HG03442 (cell line): ENCODE measurements at regions not wholly inside any gene's neighbourhood (a gene's known extent, or its start where the extent isn't known, plus 50 kb on each side); places are given as distances from the start of the nearest gene placed in this dataset.

Experiments used
- ATAC-seq: cut with Tn5 transposase; IDR thresholded peaks from one replicate; pipeline ENCODE4 v1.9.1; 2021; ENCODE audit warnings: mild to moderate bottlenecking, moderate library complexity; ENCODE audit not compliant: unreplicated experiment

DNA sequence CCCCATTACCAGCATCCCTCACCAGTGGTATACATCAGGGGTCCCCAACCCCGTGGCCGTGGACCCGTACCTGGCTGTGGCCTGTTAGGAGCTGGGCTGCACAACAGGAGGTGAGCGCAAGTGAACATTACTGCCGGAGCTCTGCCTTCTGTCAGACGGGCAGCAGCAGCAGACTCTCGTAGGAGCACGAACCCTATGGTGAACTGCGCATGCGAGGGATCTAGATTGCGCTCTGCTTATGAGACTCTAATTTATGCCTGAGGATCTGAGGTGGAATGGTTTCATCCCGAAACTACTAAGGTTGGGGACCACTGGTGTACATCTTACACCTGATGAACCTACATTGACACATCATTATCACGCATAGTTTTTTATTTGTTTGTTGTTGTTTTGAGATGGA lies 52.8 kb upstream of the DHX15 start:
- no peak for ATAC-seq

DNA sequence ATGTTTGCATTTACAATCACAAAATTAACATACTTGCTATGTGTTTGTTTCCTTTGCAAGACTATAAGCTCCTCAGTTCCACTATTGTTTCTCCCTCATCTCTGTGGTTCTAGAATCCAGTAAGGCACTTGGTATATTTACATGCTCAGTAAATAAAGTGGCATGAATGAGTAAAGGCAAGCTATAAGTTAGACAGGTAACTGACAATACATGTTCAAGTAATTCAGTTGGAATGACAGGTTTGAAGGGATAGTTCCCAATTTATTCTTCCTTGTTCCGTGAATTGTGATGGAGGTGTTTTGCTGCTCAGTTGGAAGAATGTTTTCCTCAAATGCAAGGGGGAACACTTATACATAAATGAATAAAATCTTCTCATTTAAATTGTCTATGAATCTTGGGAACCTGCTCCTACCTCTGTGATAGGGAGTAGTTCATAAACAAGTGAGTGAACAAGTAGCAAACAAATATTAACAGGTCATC lies 54.1 kb upstream of the DHX15 start:
- no peak for ATAC-seq

DNA sequence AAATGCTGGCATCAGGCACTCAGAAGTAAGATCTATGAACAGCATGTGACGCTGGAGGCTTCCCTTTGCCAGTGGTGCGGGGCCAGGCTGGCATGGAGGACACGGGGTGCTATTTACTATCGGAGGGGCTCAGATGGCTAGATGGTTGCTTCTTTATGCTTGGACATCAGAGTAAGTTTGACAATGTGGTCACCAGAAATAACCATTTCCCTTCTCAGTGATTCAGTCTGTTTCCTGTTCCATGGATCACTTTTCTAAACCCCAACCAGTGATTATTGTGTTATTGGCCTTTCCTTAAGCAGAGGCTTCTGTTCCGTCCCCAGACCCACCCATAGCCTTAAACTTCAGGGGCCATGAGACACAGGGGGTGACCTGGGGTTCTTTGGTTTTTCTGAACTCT lies 55.4 kb upstream of the DHX15 start:
- no peak for ATAC-seq

DNA sequence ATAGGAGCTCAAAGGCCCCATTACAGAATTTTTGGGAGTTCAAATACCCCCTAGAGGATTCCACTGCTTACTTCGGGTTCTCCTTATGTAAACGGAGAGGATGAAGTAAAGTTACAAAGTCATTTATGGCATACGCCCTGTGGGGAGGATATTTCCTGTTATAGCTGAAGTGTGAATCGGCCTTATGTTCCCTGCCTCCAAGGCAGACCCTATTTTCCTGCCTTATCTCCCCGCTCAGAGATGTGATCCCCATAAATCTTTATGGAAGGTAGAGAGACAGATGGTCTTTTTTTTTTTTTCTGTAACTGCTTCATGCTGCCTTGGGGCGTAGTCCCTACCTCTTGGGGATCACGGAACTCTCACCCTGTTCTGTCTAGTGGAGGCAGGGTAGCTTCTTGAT lies 56.0 kb upstream of the DHX15 start:
- no peak for ATAC-seq

DNA sequence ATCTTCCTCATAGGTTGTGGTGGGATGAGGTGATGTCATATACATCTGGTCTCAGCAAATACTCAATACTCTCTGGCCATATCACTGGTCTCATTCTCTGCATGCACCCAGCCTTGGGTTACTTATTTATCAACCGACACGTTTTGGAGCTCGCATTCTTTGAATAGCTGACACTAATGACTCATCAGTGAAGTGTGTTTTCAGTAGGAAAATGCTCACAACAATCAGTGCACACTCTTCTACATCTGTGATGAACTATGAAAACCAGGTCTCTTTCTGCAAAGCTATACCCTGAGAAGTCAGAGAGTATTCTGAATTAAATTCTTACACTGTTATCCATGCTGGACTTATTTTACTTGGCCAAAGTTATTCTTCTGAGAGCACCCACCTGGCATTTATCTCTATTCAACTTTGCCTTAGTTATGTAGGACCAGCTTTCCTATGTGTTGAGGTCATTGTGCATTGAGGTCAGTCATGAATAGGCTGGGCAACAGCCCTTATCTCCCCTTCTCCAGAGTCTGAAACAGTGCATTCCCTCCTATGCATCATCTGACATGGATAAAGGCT lies 58.7 kb upstream of the DHX15 start:
- peak; percentile 63 for ATAC-seq

DNA sequence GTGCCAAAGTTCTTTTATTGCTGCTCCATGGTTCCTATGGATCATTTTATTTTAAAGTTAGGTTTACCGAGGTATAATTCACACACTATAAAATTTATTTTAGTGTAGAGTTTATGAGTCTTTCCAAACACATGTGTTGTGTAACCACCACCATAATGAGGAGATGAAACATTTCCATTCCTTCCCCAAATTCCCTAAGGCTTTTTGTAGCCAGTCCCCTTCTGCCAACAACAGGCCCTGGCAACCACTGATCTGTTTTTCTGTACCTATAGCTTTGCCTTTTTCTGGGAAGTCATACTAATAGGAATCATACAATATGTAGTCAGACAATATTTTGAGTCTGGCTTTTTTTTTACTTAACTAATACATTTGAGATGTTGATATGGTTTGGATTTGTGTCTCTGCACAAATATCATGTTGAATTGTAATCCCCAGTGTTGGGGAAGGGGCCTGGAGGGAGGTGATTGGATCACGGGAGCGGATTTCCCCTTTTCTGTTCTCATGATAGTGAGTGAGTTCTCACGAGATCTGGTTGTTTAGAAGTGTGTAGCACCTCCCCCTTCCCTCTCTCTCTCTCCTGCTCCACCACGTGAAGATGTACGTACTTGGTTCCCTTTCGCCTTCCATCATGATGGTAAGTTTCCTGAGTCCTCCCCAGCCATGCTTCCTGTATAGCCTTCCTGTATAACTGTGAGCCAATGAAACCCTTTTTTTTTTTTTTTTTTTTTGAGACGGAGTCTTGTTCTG lies 59.6 kb upstream of the DHX15 start:
- no peak for ATAC-seq

DNA sequence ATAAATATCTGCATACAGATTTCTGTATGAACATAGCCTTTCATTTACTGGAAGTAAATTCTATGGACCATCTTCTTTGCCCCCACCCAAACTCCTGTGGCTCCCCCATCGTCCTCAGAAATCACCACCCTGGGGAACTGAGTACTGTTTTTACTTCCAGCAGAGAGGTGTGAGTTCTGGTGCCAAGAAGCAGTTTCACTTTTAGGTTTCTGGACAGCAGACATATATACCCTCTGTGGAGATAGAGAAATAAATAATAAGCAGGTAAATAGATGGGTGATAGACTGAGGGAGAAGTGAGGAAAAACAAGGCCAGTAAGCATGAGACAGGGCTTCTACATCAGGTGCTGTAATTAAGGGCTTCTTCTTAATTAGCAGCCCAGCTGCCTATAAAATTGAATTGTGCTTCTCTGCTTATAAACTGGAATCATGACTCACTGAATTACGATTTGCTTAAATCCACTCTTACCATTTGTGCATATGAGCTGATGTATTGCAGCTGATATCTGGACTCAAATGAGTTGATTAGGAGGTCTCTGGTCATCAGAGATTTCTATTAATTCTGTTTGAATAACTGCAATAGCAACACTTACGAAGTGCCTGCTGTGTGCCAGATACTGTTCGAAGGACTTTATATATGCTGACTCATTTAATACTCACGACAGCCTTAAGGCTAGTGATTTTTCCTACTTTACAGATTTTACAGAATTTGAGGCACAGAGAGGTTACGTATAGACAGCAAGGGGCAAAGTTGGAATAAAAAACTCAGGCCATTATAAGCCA lies 60.8 kb upstream of the DHX15 start:
- ATAC-seq, result no peak

DNA sequence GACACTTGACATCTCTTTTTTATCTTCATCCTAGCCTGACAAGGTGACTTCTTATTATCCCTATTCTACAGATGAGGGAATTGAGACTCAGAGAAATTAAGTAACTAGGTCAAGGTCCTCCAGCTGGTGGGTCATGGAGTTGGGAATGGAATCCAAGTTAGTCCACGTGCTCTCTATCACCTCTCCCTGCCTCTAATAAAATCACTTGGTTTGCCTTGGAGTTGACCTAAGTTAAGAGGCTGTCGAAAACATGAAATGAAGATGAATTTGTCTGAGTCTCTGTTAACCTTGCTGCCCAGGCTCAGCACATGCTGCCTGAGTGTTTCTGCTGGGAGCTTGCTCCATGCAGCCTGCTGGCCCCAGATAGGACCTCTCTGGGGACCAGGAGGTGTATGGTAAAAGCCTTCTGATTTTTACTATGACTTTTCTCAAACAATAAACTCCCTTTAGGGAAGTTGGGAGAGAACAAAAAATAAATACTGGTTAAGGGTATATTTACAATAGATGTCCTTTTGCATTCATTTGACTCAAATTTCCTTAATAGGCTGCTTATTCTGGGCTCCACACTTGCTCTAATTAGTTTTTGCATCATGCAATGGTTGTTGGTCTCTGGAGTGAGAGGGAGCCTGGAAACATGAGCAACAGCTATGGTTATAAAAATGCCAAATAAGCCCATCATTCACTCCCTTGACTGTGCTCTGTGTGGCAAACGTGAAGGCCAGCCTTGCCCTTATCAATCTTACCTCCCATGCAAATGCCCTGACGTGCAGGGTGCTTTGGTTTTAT lies 61.6 kb upstream of the DHX15 start:
- ATAC-seq, result no peak

DNA sequence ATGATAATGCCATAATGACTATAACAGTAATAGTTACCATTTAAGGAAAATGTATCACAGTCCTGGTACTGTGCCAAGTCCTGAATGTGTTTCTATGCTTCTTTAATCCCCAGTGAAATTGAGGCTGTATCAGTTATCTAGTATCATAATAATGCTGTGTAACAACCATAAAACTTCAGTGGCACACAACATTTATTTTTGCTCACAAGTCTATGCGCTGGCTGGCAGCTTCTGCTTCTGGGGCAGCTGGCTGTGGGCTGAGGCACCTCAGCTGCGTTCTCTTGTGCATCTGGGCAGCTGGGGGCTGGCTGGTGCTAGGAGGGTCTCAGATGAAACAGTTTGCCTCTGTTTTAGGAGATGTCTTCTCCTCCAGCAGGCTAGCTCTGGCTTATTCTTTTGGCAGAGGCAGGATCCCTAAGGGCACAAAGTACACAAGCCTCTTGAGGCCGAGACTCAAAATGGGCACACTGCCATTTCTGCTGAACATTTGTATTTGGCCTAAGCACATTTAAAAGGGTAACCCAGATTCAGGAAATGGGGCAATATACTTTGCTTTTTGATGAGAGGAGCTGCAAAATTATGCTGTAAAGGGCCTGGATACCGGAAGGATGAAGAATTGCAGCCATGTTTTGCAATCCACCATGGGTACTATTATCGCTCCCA lies 62.6 kb upstream of the DHX15 start:
- ATAC-seq, result no peak

DNA sequence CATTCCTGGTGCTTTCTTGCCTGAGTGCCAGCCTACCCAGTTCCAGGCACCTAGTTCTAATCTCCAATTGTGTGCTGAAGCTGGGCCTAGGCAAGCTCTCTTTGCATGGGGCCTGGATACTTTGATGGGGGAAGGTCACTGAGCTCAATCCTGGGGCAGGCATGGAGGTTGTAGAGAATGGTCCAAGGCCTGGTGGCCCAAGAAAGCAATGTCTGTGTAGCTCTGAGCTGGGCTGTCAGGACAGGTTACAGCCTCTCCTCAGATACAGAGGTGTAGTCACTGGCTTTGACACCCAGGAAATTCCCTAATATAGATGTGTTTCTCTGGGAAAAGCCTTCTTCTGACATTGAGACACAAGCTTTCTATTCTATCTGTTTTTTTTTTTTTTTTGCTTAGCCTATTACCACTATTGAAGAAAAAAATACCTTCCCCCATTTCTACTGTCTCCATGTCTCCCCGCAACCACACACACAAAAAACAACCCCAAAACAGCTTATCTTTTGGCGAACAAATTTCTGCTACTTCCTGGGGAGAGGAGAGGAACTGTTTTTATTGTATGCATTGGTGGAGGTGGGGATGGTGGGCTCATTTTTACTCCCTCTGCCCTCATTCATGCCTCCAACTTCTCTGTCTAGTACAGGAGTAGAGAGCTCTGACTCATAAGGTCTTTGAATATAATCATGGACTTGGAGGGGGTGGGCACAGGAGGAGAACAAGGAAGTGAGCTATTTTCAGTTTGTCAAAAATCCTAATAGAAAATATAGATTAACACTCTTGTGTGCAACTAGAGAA lies 66.7 kb upstream of the DHX15 start:
- ATAC-seq, result no peak

DNA sequence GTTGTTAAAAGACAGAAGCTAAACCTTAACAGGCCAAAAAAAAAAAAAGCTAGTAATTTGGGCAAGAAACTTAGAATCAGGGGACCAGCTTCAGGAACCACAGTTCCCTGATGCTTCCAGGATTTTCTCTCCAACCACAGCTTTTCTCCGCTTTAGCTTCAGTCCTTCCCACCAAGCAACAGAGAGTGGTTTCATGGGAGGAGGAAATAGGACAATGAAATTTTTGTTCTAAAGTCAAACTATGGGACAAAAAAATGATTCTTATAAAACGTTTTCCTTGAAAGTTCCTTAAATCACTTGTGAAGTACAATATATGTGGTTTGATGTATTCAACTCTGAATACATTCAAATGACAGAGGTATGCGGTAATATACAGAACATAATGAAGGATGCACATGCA lies 71.0 kb upstream of the DHX15 start:
- ATAC-seq, result no peak

DNA sequence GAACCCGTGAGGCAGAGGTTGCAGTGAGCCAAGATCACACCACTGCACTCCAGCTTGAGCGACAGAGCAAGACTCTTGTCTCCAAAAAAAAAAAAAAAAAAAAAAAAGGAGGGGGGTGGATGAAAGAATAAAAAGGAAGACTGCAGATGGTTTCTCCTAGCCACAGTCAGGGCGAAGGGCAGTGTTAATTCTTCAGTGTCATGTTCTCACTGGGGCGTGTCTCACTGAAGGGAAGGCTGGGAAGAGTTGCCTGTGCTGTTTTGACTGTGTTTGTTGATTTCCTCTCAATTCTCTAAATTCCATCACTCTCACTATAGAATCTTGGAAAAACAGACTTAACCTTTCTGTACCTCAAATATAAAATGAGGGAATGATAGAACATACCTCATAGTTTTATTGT lies 71.6 kb upstream of the DHX15 start:
- no peak for ATAC-seq

DNA sequence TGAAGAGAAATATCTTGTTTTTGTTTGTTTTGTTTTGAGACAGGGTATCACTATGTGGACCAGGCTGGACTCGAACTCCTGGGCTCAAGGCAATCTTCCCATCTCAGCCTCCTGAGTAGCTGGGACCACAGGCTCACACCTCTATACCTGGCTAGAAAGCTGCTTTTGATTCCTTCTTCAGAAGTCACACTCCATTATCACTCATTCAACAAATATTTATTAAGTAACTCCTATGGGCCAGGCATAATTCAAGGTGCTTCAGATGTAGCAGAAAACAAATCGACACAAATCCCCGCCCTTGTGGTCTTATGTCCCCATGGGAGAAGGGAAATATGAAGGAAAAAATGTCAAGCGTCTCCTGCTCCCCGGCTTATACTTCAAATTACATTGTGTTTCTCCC lies 72.6 kb upstream of the DHX15 start:
- ATAC-seq, result no peak

DNA sequence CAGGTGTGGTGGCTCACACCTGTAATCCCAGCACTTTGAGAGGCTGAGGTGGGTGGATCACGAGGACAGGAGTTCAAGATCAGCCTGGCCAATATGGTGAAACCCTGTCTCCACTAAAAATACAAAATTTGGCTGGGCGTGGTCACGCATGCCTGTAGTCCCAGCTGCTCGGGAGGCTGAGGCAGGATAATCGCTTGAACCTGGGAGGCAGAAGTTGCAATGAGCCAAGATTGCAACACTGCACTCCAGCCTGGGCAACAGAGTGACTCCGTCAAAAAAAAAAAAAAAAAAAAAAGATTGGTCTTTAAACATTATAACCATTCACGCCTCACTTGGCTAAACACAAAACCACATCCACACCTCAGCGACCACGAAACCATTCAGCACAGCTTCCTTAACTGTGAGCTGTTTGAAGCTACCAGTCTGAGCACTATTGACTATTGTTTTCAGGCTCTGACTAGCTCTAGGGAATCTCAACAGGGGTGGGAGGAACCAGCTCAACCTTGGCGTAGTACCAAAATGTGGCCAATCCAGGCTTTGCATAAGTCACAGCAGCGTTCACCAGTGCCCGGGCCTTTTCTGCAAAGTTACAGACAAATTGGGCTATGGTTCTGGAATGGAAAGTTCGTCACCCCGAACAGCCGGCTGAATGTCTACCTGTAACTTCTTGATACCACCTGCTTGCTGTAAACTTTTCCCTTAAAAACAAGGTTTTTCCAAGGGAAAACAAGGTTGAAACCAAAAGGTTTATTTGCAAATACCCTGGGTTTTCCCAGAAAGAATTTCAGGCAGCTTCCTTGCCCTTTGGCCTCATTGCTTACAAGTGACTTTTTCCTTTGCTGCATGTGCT lies 73.6 kb upstream of the DHX15 start:
- peak; percentile 98 for ATAC-seq

DNA sequence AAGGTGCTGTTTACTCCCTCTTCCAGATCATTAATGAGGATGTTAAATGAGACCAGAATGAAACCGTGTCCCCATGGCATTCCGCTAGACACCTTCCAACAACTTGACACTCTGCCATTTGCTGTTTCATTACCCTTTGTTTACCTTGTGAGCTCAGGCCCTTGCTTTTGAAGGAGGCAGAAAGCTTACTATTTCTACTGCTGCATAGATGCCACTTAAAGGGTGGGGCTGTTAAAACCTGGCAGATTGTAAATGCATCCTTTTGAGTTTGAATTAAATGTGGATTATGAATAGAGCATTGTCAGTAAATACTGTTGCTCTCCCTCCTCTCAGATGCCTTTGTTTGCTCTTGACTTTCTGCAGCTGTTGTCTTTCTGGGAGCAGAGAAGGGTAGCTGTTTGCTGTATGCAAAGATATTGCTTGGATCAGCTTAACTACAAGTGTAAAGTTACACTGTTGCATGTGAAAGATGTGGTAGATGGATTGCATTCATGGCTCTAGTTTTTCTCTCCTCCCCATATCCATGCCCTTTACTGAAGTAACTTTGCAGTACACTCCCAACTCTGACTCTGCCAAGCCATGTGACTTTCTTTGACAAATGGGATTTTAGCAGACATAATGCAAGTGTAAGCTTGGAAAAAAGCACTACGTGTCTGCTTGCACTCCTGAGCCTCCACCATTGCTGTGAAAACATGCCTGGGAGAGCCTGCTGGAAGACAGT lies 75.0 kb upstream of the DHX15 start:
- ATAC-seq, result no peak

DNA sequence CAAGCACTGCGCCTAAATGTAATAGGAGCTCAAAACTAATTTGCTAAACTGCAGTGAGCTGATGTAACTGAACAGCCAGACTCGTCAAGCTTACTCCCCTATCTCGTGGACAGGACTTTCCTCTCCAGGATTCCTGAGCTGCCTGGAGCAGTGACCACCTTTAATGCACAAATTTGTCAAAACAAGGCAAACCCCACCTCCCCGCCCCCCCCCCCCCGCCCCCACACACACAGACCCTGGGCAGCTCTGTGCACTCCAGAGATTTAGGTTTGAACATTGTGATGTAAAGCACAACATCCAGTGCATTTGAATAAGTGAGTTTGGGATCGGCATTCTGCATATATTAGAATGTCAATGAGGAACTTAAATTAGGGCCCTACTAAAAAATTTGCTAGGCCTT lies 77.7 kb upstream of the DHX15 start:
- ATAC-seq, result no peak

DNA sequence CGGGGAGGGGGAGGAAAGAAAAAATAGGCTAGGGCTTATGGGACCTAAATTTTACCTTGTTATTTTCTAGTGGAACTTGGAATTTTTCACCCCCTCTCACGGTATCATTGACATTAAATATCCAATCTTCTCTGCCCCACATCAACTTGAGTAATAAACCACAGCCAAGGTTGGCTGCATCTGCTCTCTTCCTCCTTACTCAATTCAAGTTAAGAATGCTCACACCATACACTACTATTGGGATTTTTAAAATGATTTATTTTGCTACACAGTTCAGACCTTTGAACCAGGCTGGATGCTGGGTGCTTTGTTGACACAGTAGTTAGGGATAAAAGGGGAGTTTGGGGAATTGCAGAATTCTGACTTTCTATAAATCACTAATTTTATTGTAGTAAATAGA lies 78.2 kb upstream of the DHX15 start:
- ATAC-seq, result no peak

DNA sequence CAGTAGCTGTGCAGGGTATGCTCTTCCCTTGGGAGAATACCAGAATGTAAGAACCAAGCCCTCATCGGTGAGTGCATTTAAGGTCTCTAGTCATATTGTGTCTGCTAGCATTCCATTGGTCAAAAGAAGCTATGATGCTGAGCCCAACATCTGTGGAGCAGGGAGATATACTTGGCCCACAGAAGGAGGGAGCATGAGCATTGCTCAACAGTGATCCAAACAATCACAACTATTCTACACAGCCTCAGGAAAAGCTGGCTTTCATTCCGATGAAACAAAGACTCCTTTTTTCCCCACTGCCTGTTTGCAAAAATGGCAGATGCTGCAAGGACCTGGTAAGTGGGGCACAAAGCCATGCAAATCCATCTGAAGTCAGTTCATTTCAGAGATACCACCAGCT lies 80.6 kb upstream of the DHX15 start:
- no peak for ATAC-seq
